ENCODE measurements at regions not wholly inside any gene's neighbourhood (a gene's known extent, or its start where the extent isn't known, plus 50 kb on each side); places are given as distances from the start of the nearest gene placed in this dataset.

DNA sequence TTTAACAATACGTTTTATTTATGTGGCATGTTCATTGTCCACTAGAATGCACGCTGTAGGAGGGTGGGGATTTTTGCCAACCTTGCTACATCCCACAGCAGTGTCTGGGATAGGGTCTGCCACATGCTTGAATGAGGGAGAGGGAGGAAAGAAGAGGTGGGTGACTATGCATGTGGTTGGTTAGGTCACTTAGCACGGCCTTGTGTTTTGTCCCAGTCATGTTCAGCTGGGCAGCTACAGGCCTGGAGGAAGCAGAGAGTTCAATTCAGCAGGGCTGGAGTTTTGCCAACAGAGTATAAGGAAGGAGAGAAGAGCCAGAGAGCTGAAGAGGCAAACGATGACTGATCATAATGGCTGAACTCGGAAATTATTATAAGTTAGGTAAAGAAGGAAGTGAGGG lies 268.4 kb upstream of the NSMCE3 start:
- 50 to 64% (median 55%) methylated on average over 5 of the region's 5 CpGs for WGBS, 3 donors
- Histone ChIP-seq H3K4me3 (no peak overlapping the region), H3K27me3 (no peaks in the 10 kb centered on the region), H3K36me3 (no peaks in the 10 kb centered on the region), H3K27ac (no peak overlapping the region), H3K9me3 (no peaks in the 10 kb centered on the region), H3K4me1 (ENCODE audit: insufficient read depth) (no peaks in the 10 kb centered on the region)
- TF ChIP-seq POLR2A (IDR thresholded peaks at IDR 0.05), result no peak
- TF ChIP-seq, protein P1, sequence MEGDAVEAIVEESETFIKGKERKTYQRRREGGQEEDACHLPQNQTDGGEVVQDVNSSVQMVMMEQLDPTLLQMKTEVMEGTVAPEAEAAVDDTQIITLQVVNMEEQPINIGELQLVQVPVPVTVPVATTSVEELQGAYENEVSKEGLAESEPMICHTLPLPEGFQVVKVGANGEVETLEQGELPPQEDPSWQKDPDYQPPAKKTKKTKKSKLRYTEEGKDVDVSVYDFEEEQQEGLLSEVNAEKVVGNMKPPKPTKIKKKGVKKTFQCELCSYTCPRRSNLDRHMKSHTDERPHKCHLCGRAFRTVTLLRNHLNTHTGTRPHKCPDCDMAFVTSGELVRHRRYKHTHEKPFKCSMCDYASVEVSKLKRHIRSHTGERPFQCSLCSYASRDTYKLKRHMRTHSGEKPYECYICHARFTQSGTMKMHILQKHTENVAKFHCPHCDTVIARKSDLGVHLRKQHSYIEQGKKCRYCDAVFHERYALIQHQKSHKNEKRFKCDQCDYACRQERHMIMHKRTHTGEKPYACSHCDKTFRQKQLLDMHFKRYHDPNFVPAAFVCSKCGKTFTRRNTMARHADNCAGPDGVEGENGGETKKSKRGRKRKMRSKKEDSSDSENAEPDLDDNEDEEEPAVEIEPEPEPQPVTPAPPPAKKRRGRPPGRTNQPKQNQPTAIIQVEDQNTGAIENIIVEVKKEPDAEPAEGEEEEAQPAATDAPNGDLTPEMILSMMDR (IDR thresholded peaks at IDR 0.05), result no peak
- TF ChIP-seq EP300 (IDR thresholded peaks at IDR 0.05), result no peak
- no peak for DNase-seq
- intact Hi-C loops (cut with DNase I), result no loop called here

DNA sequence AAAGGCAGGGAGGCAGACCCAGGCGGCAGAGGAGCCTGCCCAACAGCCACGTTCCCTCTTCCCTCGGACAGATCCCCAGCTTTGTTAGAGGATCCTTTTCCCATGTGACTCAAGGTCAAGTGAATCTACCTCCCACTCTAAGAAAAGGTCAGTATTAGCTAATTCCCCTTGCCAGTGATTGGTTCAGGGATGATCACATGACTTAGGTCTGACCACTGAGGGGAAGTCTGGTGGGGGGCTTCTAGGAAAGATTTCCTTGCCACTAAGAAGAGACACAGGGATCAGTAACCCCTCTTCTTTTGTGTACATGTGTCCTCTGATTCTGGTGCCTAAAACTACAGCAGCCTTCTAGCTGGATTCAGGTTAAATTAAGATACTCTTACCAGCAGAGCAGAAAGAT lies 266.3 kb upstream of the NSMCE3 start:
- Histone ChIP-seq H3K4me3 (no peak overlapping the region), H3K27me3 (no peaks in the 10 kb centered on the region), H3K9me3 (no peaks in the 10 kb centered on the region), H3K4me1 (ENCODE audit: insufficient read depth) (no peaks in the 10 kb centered on the region), H3K27ac (no peak overlapping the region), H3K36me3 (no peaks in the 10 kb centered on the region)
- DNase-seq, result no peak
- intact Hi-C loops (cut with DNase I), result no loop called here
- 56 to 81% (median 61%) methylated on average over 3 of the region's 3 CpGs for WGBS, 3 donors
- TF ChIP-seq POLR2A (IDR thresholded peaks at IDR 0.05), result no peak
- no peak for TF ChIP-seq EP300 (IDR thresholded peaks at IDR 0.05)
- TF ChIP-seq, protein P1 (IDR thresholded peaks at IDR 0.05), result no peak

GRCh38 chr15:29534378-29534777 lies 264.8 kb upstream of the NSMCE3 start:
- TF ChIP-seq EP300 (IDR thresholded peaks at IDR 0.05), result no peak
- TF ChIP-seq, protein P1 (IDR thresholded peaks at IDR 0.05), result no peak
- no peak for TF ChIP-seq POLR2A (IDR thresholded peaks at IDR 0.05)
- Histone ChIP-seq H3K27me3 (no peaks in the 10 kb centered on the region), H3K4me1 (ENCODE audit: insufficient read depth) (no peaks in the 10 kb centered on the region), H3K36me3 (no peaks in the 10 kb centered on the region), H3K27ac (no peak overlapping the region), H3K9me3 (no peaks in the 10 kb centered on the region), H3K4me3 (no peak overlapping the region)
- intact Hi-C loops (cut with DNase I), result no loop called here
- DNase-seq, result no peak
- WGBS, 3 donors, result 27 to 34% (median 34%) methylated on average over 3 of the region's 3 CpGs

DNA sequence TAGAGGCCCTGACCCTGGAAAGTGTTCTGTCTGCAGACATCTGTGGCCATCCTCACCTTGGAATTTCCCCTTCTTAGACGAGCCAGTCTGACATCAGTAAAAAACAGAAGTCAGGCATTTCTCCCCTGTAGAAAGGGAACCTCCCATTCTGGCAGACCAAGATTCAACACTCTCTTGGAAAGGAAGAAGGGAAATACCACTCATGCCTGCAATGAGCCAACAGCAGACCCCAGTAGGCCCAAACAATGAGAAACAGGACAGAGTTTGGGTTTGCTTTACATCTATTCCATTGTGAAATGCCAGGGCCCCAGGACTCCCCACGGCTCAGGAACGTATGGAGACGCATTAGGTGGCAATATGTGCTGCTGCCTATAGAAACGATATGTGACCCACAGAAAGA lies 264.0 kb upstream of the NSMCE3 start:
- no peaks in the 10 kb centered on the region for H3K9me3 ChIP-seq
- H3K4me1 ChIP-seq (ENCODE audit: insufficient read depth), result no peaks in the 10 kb centered on the region
- no peak for DNase-seq
- H3K27ac ChIP-seq, result no peak overlapping the region
- WGBS, 3 donors, result 43 to 56% (median 52%) methylated on average over 5 of the region's 5 CpGs
- H3K36me3 ChIP-seq, result no peaks in the 10 kb centered on the region
- intact Hi-C loops (cut with DNase I), result no loop called here
- no peaks in the 10 kb centered on the region for H3K27me3 ChIP-seq
- no peak overlapping the region for H3K4me3 ChIP-seq
- no peak for TF ChIP-seq POLR2A (IDR thresholded peaks at IDR 0.05)
- TF ChIP-seq, protein P1 (IDR thresholded peaks at IDR 0.05), result no peak
- TF ChIP-seq EP300 (IDR thresholded peaks at IDR 0.05), result no peak

GRCh38 chr15:29532296-29532695 lies 262.7 kb upstream of the NSMCE3 start:
- Histone ChIP-seq H3K4me1 (ENCODE audit: insufficient read depth) (no peaks in the 10 kb centered on the region), H3K27ac (no peak overlapping the region), H3K36me3 (no peaks in the 10 kb centered on the region), H3K4me3 (no peak overlapping the region), H3K9me3 (no peaks in the 10 kb centered on the region), H3K27me3 (no peaks in the 10 kb centered on the region)
- TF ChIP-seq EP300 (IDR thresholded peaks at IDR 0.05) (no peak), POLR2A (IDR thresholded peaks at IDR 0.05) (no peak)
- TF ChIP-seq, protein P1 (IDR thresholded peaks at IDR 0.05), result no peak
- 29 to 49% (median 35%) methylated on average over 1 of the region's 1 CpG for WGBS, 3 donors
- no peak for DNase-seq
- intact Hi-C loops (cut with DNase I), result no loop called here

Data from ovary (tissue), 7 donors.